Stimulated activated CD8-positive, alpha-beta memory T cell treated with anti-CD3 and anti-CD28 coated beads, Interleukin-15, amount 100 ng/mL, for 24 hours (primary cell): ENCODE measurements at regions not wholly inside any gene's neighbourhood (a gene's known extent, or its start where the extent isn't known, plus 50 kb on each side); places are given as distances from the start of the nearest gene placed in this dataset.
"Not testable (repeated sequence)": the region's sequence is repeated elsewhere in the genome, so short reads cannot be mapped to it uniquely, and the experiment has no call there.

Experiments used
- DNase-seq: peaks from one replicate; pipeline ENCODE4 v3.0.0-alpha.2; 2020; ENCODE audit warnings: low read depth

DNA sequence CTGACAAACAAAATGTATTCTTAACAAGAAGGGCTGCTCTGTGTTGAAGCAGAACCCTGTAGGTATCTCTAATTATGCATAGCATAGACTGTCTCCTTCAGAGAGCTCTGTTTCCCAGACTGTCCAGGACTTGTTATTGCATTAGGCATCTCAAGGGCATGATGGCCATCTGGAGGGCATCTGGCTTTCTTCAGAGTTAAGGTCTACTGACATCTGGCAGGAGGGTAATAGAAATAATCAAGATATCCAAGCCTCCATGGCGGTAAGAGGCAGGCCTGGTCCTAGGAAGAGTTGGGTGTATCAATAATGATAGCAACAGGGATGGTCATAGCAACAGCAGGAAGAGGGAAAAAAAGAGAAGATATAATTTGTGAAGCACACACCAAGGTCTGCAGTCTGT, 161.2 kb downstream of the TTC8 start:
- no peak for DNase-seq

DNA sequence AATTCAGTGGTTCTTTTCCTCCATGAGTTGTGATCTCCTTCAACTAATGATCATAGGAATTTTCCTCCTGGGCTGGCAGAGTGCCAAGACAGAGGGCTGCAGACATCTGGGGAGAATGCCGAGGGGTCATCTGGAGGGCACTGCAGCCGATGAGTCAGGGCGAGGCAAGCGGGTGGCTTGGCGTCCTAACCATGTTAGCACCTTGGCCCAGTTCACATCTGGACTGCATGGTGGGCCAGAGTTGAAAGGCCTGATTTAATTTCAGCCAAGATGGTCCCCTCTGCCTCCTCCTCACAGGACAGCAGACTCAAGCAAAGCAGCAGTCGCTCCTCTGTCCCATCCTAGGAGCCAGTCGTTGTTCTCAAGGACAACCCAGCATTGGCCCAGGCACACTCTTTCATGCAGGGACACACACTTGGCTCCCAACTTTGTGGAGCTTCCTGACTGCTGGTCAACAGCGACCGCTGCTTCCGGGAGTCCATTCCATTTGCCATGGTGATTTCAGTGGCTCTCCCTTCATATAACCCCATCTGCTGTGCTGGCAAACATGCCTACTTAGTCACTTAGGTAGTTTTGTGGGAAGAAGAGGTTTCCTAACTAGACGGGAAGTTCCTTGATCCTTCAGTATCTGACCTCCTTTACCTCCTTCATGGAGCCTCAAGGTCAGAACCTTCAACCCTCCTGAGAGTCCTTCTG, 161.8 kb downstream of the TTC8 start:
- no peak for DNase-seq

DNA sequence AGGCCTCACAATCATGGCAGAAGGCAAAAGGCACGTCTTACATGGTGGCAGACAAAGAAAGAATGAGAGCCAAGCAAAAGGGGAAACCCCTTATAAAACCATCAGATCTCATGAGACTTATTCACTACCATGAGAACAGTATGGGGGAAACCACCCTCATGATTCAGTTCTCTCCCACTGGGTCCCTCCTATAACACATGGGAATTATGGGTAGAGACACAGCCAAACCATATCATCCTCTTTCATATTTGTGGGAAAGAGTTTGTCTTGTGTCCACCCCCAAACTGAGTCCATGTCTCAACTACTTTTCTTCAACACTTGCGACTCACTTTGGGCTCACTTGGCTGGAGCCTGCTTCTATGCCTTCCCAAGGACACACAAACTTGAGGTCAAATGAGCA, 162.5 kb downstream of the TTC8 start:
- DNase-seq: not testable (repeated sequence)

DNA sequence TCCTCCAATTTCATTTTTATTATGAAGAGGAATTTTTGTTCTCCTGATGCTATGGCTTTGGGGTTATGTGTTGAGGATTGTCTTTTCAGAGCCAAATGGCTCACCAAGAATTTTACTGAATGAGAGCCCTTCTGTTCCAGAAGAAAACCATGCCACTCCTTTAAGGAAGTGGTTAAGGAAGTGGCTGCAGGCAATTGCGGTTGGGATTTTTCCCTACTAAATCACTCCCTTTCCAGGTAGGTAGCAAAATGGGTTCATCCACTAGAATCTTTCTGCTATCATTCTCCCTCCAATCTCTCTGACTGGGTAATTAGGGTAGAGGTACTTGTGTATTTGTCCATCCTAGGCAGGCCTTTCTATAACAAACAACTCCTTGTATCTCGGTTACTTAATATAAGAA, 163.1 kb downstream of the TTC8 start:
- DNase-seq: no peak

DNA sequence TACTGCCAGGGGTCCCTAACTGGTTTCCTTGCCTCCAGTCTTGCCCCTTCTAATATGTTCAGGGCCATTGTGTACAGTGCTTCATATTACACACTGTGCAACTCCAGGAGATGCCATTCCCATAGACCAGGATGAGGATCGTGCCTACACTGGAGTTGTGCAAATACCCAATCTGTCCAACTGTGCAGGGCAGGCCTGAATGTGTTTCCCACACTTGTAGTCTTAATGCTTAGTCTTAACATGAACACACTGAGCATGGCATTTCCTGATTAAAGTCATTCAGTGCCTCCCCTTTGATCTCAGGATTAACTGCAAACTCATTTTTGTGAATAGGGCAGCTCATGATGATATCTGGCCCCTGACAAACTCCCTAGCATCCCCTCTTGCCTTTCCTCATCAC, 165.5 kb downstream of the TTC8 start:
- DNase-seq: no peak

DNA sequence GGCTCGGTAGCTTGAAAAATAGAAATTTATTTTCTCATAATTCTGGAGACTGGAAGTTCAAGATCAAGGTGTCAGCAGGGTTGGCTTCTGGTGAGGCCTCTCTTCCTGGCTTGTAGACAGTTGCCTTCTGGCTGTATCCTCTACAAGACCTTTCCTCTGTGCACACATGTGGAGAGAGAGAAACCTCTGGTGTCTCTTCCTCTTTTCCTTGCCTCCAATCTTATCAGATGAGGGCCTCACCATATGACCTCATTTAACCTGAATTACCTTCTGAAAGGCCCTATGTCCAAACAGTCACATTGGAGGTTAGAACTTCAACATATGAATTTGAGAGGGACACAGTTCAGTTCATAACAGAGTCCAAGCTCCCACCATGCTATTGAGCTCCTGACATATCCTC, 166.4 kb downstream of the TTC8 start:
- DNase-seq: no peak

DNA sequence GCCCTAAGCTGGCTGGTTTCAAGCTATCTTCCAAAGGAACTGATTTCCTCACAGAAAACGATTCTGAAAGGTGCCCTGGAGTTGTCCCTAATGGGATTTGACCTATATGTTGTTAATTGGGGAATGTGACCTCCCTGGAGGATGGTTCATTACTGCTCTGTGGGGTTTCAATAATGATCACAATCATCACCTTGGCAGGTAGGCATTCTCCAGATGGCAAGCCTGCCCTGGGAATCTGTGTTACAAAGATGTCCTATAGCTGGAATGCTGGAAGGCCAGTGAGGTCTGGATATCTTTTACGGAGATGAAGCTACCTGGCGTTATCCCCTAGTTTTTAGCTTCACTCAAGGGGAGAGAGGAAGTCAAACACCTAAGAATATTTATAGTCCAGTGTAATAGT, 167.6 kb downstream of the TTC8 start:
- DNase-seq: no peak

DNA sequence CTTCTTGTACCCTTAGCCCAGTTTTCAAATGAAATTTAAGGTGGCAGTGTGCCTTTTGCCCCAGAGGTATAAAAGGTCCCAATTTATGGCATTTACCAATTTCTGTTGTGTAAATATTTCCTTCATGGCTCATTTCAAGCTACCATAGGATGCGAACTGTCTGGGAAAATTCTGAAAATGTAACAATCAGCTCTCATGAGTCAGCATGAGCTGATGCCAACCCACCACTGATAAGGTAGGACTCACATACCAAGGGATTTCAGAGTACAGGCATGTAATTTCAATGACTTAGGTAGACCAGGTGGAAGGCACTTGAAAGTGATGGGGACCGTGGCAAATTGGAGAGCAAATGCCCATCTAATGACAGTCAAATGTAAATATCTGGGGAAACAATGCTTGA, 169.5 kb downstream of the TTC8 start:
- DNase-seq: no peak

DNA sequence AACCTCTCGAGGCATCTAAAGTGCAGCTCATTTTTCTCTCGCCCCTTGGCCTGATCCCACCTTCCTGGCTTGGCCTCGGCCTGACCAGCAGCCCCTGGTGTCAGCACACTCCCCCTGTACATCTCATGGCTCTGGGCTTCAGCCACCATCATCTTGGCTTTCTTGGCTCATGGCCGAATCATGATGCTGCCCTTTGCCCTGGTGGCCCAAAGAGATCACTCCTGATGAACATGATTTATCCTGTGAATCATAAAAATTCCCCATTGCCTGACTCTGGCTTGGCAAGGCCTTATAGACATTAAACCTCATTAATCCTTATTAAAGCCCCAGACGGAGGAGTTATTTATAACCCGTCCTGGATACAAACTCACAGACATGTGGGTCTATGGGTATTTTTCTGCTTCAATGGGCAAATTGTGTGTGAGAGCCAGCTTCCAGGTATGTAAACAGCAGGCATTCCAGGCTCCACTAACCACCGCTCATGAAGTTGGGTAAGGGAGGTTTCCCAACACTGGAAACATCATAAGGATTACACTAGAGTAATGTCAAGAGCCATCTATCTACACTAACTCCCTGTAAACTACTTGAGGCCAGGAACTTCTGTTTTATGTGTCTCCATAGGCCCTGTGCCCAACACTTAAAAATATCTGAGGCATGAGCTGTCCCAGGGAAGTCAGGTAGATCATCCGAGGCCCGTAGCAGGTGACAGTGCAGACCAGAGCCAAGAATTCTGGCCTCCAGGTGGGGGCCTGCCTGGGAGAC, 171.2 kb downstream of the TTC8 start:
- DNase-seq: no peak

DNA sequence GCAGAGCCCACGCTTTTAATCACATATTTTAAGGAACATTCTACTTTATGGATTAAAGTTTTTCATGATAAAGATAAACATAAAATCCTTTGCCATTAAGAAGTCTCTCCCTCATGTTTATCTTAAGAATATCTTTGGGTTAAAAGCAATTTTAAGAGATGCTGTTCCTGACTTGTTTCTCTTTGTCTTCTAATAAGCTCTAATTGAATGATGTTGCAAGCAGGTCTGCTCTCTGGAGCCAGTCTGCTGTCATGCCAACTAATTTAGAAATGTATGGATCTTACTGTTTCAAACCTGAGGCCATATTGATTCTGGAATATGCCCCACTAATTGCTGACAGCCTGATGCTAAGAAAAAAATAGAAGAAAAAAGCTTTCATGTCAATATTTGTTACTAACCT, 173.6 kb downstream of the TTC8 start:
- DNase-seq: no peak

DNA sequence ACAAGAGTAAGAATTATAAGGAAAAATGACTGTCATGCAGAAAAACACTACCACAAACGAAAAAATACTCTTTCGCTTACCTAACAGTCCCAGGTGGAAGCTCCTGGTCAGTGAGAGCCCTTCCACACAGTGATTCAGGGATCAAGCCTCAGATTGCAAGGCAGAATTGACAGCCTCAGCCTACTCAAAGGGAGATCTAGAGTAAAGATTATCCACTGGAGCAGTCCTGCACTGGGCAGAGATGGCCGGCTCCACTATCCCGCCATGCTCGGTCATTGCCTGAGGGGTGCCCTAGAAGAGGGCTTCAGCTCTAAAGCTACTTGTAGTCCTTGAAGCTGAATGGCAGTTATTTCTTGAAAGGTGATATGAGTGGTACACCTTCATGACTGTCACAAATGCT, 174.7 kb downstream of the TTC8 start:
- DNase-seq: no peak

DNA sequence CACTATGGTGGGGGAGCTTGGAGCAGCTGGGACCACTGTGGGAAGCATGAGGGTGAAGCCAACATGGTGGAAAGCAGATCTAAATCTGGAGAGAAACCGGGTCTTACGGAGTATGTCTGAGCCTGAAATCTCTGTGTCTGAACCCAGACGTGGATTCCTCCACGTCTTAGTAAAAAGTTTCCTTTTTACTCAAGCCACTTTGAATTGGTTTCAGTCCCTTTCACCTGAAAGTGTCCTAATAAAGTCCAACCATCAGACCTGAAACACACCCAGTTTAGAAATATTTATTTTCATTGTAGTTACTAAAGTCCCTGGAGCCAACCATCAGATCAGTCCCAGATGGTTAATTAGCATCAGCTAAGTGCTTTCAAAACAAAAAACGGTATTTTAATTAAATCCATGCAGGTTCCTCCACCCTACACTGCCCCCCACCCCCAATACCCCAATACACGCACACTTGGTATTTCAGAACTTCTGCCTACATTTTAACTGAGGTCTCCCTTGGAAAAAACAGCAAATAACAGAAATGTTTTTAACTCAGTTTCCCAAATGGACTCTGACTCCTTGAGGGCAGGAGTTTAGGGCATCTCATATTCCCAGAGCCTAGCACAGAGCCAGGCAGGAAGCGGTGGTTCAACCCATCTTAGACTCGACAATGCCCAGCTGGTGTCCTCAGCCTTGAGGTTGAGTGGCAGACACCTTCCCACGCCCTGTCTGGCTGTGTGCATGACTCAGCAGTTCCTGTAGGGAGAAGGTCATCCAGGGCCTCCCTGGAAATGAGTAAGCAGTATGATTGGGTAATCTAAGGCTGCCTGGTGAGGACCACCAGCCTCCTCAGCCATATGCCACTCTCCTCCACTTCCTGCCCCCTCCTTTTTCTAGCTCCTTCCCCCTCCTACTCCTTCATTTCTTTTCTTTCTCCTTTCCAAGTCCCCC, 175.8 kb downstream of the TTC8 start:
- no peak for DNase-seq

DNA sequence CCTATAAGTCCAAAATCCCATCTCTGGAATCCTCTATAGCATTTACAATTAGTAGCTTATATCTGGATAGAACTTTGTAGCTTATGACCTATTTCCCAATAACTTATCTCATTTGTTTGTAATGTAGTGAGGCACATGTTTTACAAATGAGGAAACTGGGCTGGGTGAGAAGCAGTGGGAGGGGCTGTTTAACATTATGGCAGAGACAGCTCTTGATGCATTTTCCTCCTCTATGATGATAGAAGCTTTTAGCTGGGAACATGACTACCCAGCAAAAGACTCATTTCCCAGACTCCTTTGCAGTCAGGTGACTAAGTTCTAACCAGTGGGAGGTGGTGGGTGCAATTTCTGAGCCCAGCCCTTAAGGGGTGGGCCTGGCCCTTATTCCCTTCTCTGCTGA, 179.7 kb downstream of the TTC8 start:
- DNase-seq: no peak

DNA sequence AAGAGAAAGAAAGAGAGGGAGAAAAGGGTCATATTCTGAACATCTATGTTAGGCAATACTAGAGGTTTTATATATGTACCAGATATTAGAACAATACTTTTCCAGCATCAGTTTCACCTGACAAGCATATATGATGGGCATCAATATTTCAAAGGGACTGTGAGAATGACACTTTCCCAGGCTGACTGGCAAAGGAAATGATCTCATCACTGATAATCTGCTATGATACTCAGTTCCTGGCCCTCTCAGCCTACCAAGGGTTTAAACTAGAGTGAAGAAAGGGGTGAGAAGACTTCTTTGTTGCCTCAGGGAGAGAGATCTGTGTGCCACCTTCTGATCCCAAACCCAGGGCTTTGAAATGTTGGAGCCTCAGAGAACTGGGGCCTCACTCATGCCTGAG, 183.5 kb downstream of the TTC8 start:
- no peak for DNase-seq

DNA sequence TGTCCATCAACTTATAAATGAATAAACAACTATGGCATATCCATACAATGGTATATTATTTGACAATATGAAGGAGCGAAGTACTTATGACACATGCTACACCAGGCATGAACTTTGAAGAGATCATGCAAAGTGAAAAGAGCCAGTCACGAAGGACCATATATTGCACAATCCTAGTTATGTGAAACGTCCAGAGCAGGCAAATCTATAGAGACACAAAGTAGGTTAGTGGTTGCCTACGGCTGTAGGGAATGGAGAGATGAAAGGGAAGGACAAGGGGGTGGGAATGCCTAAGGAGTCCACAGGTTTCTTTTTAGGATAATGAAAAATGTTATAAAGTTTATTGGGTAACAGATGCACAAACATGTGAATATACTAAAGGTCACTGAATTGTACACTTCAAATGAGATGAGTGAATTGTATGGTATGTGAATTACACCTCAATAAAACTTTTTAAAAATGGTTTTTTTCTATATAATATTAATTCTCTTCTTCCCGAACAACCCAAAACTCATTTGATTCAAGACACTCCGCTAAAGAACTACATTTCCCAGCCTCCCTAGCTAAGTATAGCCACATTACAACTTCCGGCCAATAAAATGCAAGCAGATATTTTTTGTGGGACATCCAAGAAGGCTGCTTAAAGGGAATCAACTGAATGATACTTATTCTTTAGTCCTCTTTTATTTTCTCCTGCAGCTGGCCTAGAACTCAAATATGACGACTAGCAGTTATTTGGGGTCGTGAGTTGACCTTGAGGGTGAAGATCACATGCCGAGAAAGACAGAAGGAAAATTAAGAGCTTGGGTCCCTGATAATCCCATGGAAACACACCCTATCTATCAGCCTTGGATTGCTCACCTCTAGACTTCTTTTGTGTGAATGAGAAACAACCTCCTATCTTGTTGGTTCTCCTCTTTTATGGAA, 187.2 kb downstream of the TTC8 start:
- DNase-seq: no peak

DNA sequence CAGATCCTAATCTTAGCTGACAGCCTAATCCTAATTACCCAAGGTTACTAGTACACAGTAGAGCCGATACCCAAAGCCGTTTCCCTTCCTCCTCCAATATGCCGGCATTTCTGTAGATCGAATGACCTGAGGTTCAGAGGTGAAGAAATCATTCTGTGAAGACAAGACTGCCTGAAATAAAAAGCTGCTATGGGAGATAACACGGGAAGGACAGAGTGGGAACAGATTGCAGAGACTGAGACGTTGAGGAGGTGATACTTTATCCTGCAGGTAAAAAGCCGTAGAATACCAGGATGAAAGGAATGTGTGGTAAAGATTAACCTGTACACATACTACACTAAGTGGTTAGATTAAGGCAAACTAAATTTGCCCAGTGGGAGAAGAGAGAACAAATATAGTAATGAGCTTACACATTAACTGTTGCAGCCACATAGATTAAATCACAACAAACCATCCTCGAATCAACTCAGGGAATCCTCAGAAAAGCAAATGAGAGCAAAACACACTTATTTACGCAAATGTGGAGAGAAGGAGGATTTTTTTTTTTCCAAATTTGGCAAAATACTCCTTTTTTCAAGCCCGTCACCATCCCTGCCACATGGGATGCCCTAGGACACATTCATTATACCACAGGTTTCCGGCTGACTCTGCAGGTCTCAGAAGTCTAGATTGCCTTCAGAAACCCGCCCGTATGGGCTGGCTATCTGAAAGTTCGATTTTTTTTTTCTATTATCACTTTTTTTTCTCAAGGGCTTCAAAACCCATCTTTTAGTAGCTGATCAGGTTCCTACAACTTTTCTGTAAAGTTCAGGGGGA, 188.0 kb downstream of the TTC8 start:
- no peak for DNase-seq

DNA sequence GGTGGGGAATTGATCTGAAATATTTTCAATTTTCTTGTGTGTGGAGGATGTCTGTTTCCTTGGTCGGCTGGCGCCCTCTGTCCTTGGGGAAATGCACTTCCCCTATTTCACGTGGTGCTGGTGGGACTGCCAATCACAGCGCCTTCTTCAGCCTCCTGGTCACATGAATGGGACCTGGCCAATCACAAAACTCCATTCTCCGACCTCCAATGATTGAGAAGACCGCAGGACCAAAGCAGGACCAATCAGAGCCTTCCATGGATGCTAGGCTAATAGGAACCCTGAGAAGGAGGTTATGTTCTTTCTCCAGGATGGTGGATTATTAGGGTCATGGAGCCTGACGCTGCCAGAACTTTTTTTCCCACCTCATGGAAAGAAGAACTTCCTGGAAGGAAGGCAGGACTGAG, 188.7 kb downstream of the TTC8 start:
- DNase-seq: no peak

DNA sequence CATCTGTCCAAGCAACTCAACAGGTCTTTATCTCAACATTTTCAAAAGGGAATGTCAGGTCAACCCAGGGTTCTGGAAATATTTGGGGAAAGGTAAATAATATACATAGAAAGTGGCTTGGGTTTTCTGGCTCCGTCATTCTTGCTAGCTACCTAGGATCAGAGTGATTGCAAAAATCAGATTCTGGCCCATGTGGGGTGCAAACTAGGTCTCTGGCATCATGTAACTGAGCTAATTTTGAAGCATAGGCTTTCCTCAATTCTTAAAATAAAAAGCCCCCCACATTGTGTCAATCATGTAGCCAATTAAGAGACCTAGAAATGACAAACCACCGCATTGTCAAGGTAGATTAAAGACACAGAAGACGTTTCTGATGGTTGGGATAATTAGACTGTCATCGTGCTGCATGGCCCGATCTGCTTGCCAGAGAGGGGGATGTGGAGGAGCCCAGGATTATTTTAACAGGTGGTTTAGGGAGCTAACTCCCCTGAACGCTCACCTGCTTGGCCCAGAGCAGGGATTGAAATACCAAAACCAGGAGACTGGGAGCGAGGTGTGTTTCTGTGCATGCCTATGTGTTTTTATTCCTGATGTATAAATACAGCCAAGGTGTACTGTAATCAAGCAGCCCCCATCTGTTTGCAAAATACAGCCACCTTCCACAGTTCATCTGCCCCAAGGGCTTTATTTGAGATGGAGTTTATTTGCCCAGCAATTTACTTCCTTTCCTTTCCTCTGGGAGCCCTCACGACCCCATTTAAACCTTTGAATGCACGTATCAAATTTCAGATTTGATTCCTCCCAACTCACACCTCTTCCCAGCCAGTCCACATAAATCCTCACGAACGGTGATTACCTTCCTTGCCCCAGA, 189.5 kb downstream of the TTC8 start:
- DNase-seq: no peak

DNA sequence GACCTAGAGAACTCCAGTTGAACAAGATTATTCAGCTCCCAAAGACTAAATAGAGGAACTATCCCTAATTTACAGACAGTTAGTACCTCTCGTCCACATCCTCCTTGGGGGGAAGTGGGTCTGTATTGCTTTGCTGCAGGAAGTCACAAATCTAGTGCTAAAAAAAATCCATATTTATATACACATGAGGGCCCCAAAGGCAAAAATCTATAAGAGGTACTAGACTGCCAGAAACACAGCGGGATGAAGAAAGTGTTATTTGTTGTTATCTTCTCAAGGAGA, 190.1 kb downstream of the TTC8 start:
- DNase-seq: no peak

DNA sequence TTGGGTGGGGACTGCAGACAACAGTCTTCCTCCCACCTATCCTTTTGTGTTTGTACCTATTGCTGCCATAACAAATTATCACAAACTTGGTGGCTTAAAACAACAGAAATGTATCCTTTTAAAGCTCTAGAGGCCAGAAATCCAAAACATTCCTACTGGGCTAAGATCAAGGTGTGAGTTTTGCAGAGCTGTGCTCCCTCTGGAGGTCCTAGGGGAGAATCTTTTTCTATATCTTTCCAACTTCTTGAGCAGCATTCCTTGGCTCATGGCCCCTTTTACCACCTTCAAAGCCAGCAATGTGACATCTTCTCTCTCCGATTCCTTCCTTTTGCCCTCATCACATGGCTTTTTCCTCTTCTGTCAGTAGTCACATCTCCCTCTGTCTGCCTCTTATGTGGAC, 190.6 kb downstream of the TTC8 start:
- no peak for DNase-seq
